NCI-H774 (cell line): ENCODE measurements at regions not wholly inside any gene's neighbourhood (a gene's known extent, or its start where the extent isn't known, plus 50 kb on each side); places are given as distances from the start of the nearest gene placed in this dataset.
"Not testable (repeated sequence)": the region's sequence is repeated elsewhere in the genome, so short reads cannot be mapped to it uniquely, and the experiment has no call there.

ENCODE experiments used
- DNase-seq: peaks from one replicate; lab custom pipeline; 2025; lab: John Stamatoyannopoulos, UW

DNA sequence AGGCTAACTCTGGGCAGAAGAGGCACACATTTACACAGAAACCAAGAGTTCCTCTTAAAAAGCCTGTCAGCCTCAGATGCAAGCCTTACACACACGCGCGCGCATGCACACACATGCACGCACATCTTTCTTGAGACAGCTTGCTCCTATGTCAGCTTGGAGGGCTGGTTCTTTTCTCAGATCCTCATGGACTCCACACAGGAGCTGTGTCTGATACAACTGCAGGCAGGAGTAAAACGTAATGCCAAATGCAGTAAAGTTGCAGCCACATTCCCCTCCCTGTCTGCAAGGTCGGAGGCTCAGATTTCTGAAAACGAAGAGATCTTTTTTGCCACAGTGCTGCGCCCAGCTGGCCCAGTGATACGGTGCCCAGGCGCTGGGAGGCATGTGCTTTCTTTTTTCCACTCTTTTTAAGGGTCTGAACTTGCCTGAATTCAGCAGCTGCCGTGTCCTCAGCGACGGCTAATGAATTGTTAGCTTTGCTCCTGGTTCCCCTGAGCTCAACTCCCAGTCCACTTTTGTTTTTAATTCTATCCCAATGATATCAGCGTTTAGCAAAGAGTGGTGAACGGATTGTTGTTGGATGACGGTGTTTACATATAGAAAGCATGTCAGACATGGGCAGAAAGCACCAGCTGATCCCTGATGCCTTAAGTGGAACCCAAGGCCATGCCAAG is 72.9 kb upstream of the FOXN3 start:
- DNase-seq: no peak

DNA sequence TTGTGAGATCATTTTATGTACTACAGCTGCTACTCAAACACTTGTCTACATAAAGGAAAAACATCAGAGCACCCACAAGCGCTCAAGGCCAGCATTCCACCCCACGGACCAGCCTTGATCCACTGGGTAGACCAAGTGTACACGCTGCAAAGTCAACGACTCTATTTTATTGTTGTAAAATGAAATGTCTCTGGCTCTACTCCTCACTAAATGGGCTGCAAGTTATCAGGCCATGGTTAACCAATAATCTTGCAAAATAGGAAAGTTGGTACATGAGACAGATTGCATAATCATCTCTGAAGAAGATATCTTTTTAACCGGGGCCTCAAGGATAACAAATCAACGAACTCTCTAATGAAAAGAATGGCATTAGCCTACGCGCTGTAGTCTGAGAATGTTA is 69.9 kb upstream of the FOXN3 start:
- DNase-seq: no peak

DNA sequence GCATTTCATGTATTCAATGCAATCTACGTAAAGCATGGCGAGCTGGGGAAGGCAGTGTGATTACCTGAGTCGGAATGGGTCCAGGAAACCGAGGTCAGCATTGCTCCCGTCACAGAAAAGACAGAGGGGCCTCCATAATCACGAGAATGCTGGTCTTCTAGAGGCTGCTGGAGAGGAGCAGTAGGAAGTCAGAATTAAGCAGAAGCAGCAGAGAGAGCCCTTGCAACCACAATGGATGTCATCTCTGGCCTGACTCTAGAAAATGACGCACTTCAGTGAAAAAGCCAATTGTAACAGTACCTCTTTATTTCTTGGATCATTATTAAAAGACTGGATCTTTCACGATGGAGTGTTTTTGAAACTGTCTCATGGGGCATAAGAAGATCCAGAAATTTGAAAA is 69.5 kb upstream of the FOXN3 start:
- DNase-seq: no peak

- no peak for DNase-seq
These were observed 68.2 kb upstream of the FOXN3 start for GRCh38 chr14:89485264-89485663.

- DNase-seq: no peak
These were observed 67.2 kb upstream of the FOXN3 start for GRCh38 chr14:89484051-89484844.

DNA sequence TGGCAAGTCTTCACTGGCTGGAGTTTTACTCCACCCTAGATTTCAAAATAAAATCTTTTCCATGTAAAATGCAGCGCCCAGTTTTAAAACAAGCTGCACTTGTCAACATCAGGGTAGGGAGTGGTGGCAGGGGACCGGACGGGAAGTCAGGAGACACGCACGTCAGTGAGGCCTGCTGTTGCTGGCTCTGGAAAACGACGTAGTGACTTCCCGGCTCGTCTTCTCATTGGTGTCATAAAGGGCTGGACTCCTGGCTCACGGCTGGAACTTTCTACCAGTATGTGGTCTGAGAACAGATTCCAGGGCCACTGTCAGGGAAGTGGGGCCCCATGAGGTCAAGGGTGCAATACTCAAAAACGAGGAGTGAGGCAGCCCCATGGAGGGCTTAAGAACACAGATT is 64.2 kb upstream of the FOXN3 start:
- no peak for DNase-seq

- DNase-seq: no peak
These were observed 63.2 kb upstream of the FOXN3 start for GRCh38 chr14:89480278-89480677.

GRCh38 chr14:89479802-89480201 is 62.8 kb upstream of the FOXN3 start:
- no peak for DNase-seq

DNA sequence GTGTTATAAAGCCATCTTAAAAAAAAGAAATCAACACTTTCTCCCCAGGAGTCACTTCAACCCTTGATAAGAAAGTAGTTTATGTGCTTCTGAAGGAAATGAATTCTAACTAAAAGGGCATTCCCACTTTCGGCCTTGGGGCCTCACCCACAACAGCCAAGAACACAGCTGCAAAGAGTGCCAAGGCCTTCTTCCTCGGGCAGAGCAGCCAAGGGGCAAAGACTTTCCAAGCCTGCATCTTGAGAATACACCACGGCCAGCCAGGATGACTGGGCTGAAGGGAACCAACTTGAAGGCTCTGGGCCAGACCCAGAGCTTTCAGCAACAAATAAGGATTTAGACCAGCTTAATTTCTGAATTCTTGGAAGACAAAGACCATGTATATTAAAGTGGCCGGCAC is 60.4 kb upstream of the FOXN3 start:
- DNase-seq: no peak

DNA sequence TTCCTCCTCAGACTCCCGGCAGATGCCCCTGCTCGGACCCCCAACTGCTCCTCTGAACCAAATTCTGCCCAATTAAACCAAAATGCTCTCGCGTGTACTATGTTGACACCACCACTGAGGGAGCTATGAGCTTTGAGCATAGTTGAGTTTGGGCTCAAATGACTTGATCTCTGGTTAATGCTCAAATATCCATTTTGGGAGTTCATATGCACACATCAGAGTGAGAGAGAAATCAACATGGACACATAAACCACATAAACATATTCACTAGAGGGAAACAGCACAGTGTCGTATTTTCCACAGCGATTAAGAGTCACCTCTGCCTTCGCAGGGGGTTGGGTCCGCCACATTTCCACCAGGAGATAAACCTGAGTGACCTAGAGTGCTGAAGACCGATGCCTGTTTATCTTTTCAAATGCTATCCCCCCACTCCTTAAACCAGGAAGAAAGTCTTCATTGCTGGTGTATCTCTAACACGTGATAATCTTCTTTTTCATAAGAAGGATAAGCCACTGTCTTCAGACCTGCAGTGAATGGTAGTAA is 59.4 kb upstream of the FOXN3 start:
- no peak for DNase-seq

DNA sequence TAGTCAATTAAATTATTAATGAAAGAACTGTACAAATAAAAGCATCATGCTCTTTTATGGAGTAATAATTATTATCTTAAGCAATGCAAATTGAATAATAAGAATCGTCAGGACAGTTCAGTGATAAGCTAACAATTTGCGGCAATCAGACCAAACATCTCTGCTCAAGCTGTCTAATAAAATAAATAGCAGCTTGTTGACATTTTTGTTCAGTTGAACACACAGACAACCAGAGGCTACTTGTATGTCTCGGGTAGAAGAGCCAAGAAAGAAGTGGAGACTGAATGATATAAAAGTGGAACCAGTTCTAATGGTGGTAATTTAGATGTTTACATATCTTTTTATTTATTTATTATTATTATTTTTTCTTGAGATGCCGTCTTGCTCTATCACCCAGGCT is 57.4 kb upstream of the FOXN3 start:
- no peak for DNase-seq

- DNase-seq: no peak
These were observed 57.0 kb upstream of the FOXN3 start for GRCh38 chr14:89473989-89474388.

DNA sequence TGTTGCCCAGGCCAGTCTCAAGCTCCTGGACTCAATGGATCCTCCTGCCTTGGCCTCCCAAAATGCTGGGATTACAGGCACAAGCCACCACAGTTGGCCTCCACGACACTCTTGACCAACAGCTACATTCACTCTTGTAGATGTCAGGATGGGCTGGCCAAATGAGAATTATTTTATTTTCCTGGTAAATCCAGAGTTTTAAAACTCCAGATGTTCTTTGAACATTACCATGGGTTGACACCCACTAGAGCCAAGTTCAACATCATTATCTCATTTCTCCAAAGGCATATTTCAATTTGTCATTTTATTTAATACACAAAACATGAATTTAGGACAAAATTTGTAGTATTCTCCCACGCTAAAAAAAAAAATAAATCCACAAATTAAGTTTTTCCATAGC is 56.5 kb upstream of the FOXN3 start:
- no peak for DNase-seq

DNA sequence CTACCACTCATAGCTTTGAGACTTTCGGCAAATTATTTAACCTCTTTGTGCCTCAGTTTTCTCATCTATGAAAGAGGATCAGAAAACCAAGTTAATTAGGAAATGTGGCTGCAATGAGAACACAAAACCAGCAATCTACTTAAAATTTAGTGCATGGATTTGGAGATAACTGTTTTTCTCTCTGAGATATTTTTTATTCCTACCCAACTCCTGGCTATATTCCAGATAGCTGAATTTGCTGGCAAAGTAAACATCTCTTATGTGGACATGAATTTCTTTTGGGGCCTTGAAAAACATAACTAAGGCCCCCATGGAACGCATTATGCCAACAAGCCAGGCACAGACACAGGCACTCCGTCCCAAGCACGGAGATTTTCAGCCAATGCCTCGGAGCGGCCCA is 53.4 kb upstream of the FOXN3 start:
- no peak for DNase-seq

- DNase-seq: no peak
These were observed 52.5 kb upstream of the FOXN3 start for GRCh38 chr14:89469210-89470198.

GRCh38 chr14:89468566-89468965 is 51.5 kb upstream of the FOXN3 start:
- no peak for DNase-seq

- not testable (repeated sequence) for DNase-seq
These were observed 51.0 kb upstream of the FOXN3 start for GRCh38 chr14:89468030-89468429.

DNA sequence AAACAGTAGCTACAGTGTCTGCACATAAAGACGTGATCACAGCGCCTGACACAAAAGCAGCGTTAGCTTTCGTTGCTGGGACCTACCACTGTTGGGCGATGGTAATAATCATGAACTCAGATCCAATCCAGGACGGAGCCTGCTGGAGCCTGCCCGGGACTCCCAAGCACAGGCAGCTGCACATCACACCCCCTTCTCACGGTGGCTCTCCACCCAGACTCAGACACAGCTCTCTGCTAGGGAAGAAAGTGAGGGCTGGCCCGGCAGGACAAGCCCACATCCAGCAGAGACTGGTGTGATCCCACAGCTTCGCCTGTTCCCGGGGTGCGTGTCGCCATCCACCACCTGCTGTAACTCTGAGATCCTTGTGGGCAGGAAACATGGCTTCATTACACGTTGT is 49.9 kb upstream of the FOXN3 start:
- no peak for DNase-seq
